ENCODE measurements at regions not wholly inside any gene's neighbourhood (a gene's known extent, or its start where the extent isn't known, plus 50 kb on each side); places are given as distances from the start of the nearest gene placed in this dataset.

GRCh38 chr4:53716011-53716410 lies 124.7 kb upstream of the LNX1 start (continued):
- no peak for TF ChIP-seq REST (IDR thresholded peaks at IDR 0.05; ENCODE audit: unreplicated experiment)

DNA sequence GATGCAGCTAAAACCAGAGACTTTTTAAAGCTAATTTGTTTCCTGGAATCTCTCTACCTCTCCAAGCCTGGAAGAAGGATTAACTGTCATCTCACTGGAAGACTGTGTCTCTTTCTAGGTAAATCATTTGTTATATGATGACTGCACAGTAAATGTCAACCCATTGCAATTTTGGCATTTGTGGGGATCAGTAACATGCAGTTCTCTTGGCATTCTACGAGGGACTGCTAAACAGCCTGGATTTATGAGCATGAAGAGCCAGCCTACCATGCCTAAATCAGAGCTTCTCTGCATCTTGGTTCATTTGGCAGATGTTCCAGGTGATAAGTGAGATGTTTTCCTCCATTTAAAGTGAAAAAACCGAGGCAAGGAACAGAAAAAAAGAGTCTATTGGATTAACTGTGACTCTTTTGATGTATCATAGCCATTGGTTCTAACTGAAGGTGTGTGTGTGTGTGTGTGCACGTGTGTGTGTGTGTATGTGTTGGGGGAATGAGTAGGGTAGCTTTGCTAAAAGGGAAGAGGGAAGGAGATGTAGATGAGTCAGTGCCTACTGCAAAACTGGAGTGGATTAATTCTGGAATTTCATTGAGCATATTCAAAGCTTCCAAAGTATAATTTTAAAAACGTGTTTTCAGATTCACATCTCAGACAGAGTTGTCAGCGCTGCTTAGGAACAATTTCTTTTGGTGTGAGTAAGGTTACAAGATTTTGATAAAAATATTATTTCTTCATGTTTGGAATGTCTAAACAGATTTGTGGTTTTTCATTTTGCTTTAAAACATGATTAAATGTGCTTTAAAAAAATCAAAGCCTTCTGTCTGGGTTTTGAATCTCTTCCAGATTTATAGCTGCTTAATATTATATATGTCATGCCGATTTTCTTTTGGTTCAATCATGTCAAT lies 123.2 kb upstream of the LNX1 start:
- H3K4me2 ChIP-seq: no peak overlapping the region
- ATAC-seq: no peak

DNA sequence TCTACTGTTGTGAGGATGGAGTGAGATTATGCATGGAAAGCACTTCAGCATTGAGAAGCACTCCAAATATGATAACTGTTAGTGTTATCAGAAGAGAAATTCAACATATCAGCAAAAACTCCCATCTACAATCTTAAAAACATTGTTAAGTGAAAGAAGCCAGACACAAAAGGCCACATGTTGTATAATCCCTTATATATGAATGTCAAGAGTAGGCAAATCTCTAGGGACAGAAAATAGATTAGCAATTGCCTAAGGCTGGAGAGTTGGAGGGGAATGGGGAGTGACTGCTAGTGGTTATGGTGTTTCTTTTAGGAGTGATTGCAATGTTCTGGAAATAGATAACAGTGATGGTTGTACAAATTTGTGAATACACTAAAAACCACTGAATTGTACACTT lies 122.5 kb upstream of the LNX1 start:
- no peaks in the 10 kb centered on the region for H3K4me1 Mint-ChIP-seq
- H3K4me1 ChIP-seq (ENCODE audit: insufficient read depth): peaks cover 6% of the 10 kb centered on the region; the same call in 1 of the 2 replicates
- no peak overlapping the region for H3K4me3 Mint-ChIP-seq
- ATAC-seq (no peak), DNase-seq (ENCODE audit: low spot score) (no peak)
- no peak overlapping the region for H3K4me3 ChIP-seq
- no peak overlapping the region for H3K27ac ChIP-seq (ENCODE audit: low read depth)
- no peak overlapping the region for H3K4me2 ChIP-seq
- TF ChIP-seq CREB1 (CRISPR knock-in tag; IDR thresholded peaks at IDR 0.05; ENCODE audit: low read depth): no peak
- no peak for TF ChIP-seq STAT1 (IDR thresholded peaks at IDR 0.05; ENCODE audit: unreplicated experiment)
- TF ChIP-seq, protein P1, sequence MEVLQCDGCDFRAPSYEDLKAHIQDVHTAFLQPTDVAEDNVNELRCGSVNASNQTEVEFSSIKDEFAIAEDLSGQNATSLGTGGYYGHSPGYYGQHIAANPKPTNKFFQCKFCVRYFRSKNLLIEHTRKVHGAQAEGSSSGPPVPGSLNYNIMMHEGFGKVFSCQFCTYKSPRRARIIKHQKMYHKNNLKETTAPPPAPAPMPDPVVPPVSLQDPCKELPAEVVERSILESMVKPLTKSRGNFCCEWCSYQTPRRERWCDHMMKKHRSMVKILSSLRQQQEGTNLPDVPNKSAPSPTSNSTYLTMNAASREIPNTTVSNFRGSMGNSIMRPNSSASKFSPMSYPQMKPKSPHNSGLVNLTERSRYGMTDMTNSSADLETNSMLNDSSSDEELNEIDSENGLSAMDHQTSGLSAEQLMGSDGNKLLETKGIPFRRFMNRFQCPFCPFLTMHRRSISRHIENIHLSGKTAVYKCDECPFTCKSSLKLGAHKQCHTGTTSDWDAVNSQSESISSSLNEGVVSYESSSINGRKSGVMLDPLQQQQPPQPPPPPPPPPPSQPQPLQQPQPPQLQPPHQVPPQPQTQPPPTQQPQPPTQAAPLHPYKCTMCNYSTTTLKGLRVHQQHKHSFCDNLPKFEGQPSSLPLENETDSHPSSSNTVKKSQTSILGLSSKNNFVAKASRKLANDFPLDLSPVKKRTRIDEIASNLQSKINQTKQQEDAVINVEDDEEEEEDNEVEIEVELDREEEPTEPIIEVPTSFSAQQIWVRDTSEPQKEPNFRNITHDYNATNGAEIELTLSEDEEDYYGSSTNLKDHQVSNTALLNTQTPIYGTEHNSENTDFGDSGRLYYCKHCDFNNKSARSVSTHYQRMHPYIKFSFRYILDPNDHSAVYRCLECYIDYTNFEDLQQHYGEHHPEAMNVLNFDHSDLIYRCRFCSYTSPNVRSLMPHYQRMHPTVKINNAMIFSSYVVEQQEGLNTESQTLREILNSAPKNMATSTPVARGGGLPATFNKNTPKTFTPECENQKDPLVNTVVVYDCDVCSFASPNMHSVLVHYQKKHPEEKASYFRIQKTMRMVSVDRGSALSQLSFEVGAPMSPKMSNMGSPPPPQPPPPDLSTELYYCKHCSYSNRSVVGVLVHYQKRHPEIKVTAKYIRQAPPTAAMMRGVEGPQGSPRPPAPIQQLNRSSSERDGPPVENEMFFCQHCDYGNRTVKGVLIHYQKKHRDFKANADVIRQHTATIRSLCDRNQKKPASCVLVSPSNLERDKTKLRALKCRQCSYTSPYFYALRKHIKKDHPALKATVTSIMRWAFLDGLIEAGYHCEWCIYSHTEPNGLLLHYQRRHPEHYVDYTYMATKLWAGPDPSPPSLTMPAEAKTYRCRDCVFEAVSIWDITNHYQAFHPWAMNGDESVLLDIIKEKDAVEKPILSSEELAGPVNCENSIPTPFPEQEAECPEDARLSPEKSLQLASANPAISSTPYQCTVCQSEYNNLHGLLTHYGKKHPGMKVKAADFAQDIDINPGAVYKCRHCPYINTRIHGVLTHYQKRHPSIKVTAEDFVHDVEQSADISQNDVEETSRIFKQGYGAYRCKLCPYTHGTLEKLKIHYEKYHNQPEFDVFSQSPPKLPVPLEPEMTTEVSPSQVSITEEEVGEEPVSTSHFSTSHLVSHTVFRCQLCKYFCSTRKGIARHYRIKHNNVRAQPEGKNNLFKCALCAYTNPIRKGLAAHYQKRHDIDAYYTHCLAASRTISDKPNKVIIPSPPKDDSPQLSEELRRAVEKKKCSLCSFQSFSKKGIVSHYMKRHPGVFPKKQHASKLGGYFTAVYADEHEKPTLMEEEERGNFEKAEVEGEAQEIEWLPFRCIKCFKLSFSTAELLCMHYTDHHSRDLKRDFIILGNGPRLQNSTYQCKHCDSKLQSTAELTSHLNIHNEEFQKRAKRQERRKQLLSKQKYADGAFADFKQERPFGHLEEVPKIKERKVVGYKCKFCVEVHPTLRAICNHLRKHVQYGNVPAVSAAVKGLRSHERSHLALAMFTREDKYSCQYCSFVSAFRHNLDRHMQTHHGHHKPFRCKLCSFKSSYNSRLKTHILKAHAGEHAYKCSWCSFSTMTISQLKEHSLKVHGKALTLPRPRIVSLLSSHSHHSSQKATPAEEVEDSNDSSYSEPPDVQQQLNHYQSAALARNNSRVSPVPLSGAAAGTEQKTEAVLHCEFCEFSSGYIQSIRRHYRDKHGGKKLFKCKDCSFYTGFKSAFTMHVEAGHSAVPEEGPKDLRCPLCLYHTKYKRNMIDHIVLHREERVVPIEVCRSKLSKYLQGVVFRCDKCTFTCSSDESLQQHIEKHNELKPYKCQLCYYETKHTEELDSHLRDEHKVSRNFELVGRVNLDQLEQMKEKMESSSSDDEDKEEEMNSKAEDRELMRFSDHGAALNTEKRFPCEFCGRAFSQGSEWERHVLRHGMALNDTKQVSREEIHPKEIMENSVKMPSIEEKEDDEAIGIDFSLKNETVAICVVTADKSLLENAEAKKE (CRISPR knock-in tag; IDR thresholded peaks at IDR 0.05): no peak
- TF ChIP-seq POLR2AphosphoS5 (IDR thresholded peaks at IDR 0.05; ENCODE audit: low read depth): no peak
- TF ChIP-seq, protein P2, sequence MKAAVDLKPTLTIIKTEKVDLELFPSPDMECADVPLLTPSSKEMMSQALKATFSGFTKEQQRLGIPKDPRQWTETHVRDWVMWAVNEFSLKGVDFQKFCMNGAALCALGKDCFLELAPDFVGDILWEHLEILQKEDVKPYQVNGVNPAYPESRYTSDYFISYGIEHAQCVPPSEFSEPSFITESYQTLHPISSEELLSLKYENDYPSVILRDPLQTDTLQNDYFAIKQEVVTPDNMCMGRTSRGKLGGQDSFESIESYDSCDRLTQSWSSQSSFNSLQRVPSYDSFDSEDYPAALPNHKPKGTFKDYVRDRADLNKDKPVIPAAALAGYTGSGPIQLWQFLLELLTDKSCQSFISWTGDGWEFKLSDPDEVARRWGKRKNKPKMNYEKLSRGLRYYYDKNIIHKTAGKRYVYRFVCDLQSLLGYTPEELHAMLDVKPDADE (IDR thresholded peaks at IDR 0.05): no peak
- no peak overlapping the region for H2AFZ ChIP-seq
- H3K27ac Mint-ChIP-seq: no peak overlapping the region
- H4K20me1 ChIP-seq (replicated peaks; ENCODE audit: insufficient read depth): no peaks in the 10 kb centered on the region
- no peaks in the 10 kb centered on the region for H3K9me2 ChIP-seq (ENCODE audit: insufficient read depth)
- no peaks in the 10 kb centered on the region for H3F3A ChIP-seq (replicated peaks; ENCODE audit: low read depth)
- no peaks in the 10 kb centered on the region for H3K27me3 Mint-ChIP-seq (ENCODE audit: insufficient read depth, low read depth, poor library complexity)
- no peaks in the 10 kb centered on the region for H3K36me3 ChIP-seq (ENCODE audit: insufficient read depth)
- H3K79me2 ChIP-seq (replicated peaks; ENCODE audit: insufficient read depth): no peaks in the 10 kb centered on the region
- no peaks in the 10 kb centered on the region for H3K9me3 Mint-ChIP-seq
- H3K36me3 Mint-ChIP-seq (ENCODE audit: low read depth): no peaks in the 10 kb centered on the region
- no peaks in the 10 kb centered on the region for H3K27me3 ChIP-seq (ENCODE audit: insufficient read depth)

More for the DNA sequence above, 123.2 kb upstream of the LNX1 start:
- Histone ChIP-seq H3K9me2 (ENCODE audit: insufficient read depth) (no peaks in the 10 kb centered on the region), H3F3A (replicated peaks; ENCODE audit: low read depth) (no peaks in the 10 kb centered on the region), H3K27ac (ENCODE audit: low read depth) (no peak overlapping the region), H3K79me2 (replicated peaks; ENCODE audit: insufficient read depth) (no peaks in the 10 kb centered on the region), H3K27me3 (ENCODE audit: insufficient read depth) (no peaks in the 10 kb centered on the region), H3K4me1 (ENCODE audit: insufficient read depth) (peaks cover 6% of the 10 kb centered on the region; the same call in 1 of the 2 replicates), H4K20me1 (replicated peaks; ENCODE audit: insufficient read depth) (no peaks in the 10 kb centered on the region), H3K4me3 (no peak overlapping the region), H2AFZ (no peak overlapping the region), H3K36me3 (ENCODE audit: insufficient read depth) (no peaks in the 10 kb centered on the region)
- Mint-ChIP-seq H3K9me3 (no peaks in the 10 kb centered on the region), H3K27ac (no peak overlapping the region), H3K27me3 (ENCODE audit: insufficient read depth, low read depth, poor library complexity) (no peaks in the 10 kb centered on the region), H3K36me3 (ENCODE audit: low read depth) (no peaks in the 10 kb centered on the region), H3K4me3 (no peak overlapping the region), H3K4me1 (peaks cover 3% of the 10 kb centered on the region; the same call in 1 of the 3 replicates)
- no peak for DNase-seq (ENCODE audit: low spot score)
- TF ChIP-seq EZH2phosphoT487 (IDR thresholded peaks at IDR 0.05; ENCODE audit: unreplicated experiment): no peak

Data from GM23338 (cell line).